GM10266 (cell line): ENCODE measurements at regions not wholly inside any gene's neighbourhood (a gene's known extent, or its start where the extent isn't known, plus 50 kb on each side); places are given as distances from the start of the nearest gene placed in this dataset.
"Not testable (repeated sequence)": the region's sequence is repeated elsewhere in the genome, so short reads cannot be mapped to it uniquely, and the experiment has no call there.

Experiments used
- DNase-seq: peaks from one replicate; pipeline ENCODE4 v3.0.0; 2012; ENCODE audit errors: extremely low spot score
- TF ChIP-seq, protein P1 (sequence below): IDR thresholded peaks from 2 replicates; pipeline ENCODE4 v1.5.1; 2012; ENCODE audit warnings: mild to moderate bottlenecking, low read depth; ENCODE audit not compliant: control insufficient read depth, insufficient read depth; ENCODE audit errors: missing control alignments

DNA sequence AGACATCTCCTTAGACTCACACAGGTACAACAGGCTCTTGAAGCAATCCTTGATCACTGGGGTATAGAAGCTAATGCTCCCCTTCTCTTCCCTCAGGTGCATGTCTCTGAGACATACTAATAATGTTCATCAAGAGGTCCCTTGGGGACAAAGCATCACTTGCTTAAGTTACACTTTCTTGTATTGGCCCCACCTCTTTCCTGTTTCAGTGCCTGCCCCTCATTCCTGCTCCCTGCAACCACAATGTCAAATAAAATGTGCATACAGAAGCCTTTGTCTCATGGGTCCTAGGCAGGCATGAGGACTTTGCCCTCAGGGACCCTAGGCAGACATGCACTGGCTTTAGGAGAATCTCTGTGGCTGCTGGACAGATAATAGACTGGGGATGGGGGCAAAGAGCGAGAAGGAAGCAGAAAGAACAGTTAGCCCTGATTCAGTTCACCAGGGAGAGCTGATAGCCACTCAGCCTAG, 175.0 kb upstream of the NPY start:
- TF ChIP-seq, protein P1, sequence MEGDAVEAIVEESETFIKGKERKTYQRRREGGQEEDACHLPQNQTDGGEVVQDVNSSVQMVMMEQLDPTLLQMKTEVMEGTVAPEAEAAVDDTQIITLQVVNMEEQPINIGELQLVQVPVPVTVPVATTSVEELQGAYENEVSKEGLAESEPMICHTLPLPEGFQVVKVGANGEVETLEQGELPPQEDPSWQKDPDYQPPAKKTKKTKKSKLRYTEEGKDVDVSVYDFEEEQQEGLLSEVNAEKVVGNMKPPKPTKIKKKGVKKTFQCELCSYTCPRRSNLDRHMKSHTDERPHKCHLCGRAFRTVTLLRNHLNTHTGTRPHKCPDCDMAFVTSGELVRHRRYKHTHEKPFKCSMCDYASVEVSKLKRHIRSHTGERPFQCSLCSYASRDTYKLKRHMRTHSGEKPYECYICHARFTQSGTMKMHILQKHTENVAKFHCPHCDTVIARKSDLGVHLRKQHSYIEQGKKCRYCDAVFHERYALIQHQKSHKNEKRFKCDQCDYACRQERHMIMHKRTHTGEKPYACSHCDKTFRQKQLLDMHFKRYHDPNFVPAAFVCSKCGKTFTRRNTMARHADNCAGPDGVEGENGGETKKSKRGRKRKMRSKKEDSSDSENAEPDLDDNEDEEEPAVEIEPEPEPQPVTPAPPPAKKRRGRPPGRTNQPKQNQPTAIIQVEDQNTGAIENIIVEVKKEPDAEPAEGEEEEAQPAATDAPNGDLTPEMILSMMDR = no peak
- no peak for DNase-seq

DNA sequence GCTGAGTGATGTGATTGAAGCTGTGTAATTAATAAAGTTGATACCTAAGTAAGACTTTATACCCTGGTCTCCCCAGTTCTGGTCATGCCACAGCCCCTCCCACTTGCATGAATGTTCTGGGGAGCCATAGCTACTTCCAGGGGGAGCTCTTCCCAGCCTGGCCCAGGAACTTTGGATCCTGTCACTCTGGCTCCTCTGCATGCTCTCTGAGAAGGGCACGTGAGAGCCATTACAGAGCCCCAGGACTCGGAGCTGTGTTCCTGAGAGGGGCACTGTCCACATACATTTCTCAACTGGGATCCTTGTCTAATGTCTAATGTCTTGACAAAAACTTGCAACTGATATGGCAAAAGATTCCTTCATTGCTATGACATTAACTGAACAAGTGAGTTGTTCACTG, 173.9 kb upstream of the NPY start:
- TF ChIP-seq, protein P1 = no peak
- no peak for DNase-seq

DNA sequence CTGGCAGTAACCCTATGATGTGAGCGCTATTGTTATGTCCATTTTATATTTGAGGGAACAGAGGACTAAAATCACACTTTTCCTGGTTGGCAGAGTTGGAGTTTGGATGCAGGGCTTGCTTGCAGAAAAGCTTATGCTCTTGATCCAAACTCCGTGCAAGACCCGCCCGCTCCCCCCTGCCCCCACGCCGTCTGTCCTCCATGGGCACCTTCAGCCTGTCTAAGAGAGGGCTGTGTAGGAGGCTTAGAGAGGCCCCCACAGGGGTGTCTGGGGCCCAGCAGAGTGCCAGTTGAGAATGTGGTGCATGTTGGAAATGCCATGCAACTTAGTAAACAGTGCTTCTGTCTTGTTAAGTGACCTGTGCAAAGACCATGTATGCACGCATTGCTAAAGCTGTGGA, 170.5 kb upstream of the NPY start:
- DNase-seq = no peak
- TF ChIP-seq, protein P1 = no peak

DNA sequence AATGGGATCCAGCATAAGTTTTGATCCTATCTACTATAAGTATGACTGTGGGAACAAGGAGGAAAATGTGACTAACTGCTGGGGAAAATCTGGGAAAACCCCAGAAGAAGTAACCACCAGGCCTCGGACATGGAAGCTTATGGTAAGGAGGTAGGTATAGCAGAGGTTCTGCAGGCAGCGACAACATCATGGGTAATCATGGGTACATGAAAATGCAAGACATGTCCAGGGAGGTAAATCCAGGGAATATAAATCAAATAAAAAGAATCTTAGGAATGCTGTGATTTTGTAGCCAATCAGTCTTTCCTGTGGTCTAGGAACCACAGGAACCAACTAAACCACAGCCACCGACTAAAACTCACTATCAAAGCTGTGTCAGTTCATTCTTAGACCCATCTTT, 168.3 kb upstream of the NPY start:
- TF ChIP-seq, protein P1 = no peak
- no peak for DNase-seq

DNA sequence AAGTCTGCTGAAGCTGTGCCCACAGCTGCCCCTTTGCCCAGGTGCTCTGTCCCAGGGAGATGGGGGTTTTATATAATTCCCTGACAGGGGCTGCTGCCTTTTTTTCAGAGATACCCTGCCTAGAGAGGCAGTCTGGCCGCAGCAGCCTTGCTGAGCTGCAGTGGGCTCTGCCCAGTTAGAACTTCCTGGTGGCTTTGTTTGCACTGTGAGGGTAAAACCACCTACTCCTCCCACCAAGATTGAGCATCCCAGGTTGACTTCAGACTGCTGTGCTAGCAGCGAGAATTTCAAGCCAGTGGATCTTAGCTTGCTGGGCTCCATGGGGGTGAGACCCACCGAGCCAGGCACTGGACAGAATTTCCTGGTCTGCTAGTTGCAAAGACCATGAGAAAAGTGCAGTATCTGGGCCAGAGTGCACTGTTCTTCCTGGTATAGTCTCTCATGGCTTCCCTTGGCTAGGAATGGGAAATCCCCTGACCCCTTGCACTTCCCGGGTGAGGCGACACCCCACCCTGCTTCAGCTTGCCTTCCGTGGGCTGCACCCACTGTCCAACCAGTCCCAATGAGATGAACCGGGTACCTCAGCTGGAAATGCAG, 166.0 kb upstream of the NPY start:
- DNase-seq = not testable (repeated sequence)

DNA sequence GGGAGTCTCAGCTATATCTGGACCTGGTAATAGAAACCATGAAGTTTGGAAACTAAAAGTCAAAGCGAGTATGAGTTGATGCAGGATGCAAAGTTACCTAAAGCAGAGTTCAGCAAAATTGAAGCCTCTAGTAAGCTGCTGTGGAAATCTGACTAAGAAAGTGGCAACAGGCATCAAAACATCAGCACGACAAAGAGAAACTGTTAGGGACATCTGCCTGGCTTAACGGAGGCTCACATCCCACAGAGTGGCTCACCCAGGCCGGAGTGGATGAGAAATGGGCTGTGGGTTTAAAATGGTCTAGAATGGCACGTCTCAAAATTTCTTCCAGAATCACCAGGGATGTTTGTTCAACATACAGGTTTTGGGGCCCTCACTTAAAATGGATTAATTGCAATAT, 164.1 kb upstream of the NPY start:
- TF ChIP-seq, protein P1 = no peak
- no peak for DNase-seq

DNA sequence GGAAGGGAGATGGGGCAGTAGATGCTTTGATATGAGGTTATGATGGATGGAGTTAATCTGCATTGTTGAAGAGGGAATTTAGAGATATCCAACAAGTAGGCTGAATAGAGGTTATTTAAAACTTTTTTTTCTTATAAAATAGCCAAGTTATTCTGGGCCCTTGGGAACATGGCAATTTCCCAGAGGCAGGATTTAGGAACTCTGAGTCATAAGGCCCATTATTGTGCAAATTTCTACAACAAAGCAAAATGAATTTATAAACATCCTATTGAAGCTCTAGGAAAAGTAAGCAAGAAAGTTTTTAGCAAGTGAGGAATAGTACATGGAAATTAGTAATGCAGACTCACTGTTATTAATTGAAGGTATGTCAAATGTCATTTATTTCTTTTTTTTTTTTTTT, 160.9 kb upstream of the NPY start:
- no peak for DNase-seq
- TF ChIP-seq, protein P1 = no peak

DNA sequence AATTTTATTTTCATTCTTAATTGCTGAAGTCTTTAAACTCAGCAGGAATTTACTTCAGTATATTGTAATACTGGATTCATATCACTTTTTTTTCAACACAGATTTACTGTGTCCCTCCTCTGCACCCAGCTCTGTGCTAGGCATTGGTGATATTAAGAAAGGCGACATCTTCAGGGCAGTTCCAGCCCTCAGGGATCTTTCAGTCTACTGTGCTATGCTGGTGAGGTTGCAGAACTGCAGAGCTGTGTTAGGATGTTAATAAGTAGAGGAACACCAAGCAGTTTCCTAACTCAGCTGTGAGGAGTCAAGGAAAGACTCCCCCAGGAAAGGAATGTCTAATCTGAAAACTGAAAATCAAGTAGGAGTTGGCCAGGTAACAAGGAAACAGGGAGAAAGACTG, 158.2 kb upstream of the NPY start:
- DNase-seq = no peak
- TF ChIP-seq, protein P1 = no peak
